ENCODE measurements at regions not wholly inside any gene's neighbourhood (a gene's known extent, or its start where the extent isn't known, plus 50 kb on each side); places are given as distances from the start of the nearest gene placed in this dataset.

DNA sequence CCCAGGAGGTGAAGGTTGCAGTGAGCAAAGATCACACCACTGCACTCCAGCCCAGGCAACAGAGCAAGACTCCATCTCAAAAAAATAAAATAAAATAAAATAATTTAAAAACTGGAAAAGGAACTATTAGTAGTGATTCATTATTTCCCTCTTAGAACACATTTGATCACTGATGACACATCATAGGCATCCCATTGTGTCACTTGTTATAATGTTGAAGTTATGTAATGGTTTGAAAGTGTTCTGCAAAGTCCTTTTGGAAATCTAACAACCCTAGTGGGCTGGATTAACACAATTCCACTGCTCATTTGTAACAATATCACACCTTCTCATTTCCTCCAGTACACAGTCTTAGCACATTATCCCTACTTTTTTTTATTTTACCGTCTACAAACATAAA, 81.8 kb upstream of the LMNB1 start:
- no peak overlapping the region for H3K4me2 ChIP-seq (ENCODE audit: low read length)
- no peaks in the 10 kb centered on the region for H3K9me3 ChIP-seq (replicated peaks; ENCODE audit: low read length)
- H3K27me3 ChIP-seq (ENCODE audit: control insufficient read depth, insufficient read depth, low read length) = no peaks in the 10 kb centered on the region
- no peaks in the 10 kb centered on the region for H3K4me1 ChIP-seq (ENCODE audit: control insufficient read depth, insufficient read depth, low read length)
- no peaks in the 10 kb centered on the region for H3K36me3 ChIP-seq (ENCODE audit: insufficient read depth, low read length)
- H3K9ac ChIP-seq (ENCODE audit: low read depth, low read length) = no peak overlapping the region
- H3K4me3 ChIP-seq (ENCODE audit: low read length) = no peak overlapping the region

DNA sequence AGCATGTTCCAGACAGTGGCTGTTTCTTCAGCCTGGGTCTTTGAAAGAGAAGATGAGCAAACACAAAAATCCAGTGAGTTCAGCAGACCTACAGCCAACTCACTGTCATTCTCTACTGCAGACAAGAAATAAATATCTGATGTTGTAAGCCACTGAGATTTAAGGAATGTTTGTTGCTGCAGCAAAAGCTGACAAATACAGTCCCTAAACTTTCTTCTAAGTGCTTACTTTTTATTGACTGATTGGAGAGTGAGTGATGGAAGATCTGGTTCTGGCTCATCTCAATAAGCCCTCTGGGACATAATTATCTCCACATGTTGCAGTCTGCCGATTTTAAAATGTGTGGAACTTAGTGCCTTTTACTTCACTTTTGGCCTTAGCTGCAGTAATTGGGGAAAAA, 69.9 kb upstream of the LMNB1 start:
- no peaks in the 10 kb centered on the region for H3K27me3 ChIP-seq (ENCODE audit: control insufficient read depth, insufficient read depth, low read length)
- H3K4me2 ChIP-seq (ENCODE audit: low read length) = no peak overlapping the region
- no peaks in the 10 kb centered on the region for H3K36me3 ChIP-seq (ENCODE audit: insufficient read depth, low read length)
- no peaks in the 10 kb centered on the region for H3K4me1 ChIP-seq (ENCODE audit: control insufficient read depth, insufficient read depth, low read length)
- no peak overlapping the region for H3K4me3 ChIP-seq (ENCODE audit: low read length)
- H3K9ac ChIP-seq (ENCODE audit: low read depth, low read length) = no peak overlapping the region
- H3K9me3 ChIP-seq (replicated peaks; ENCODE audit: low read length) = no peaks in the 10 kb centered on the region

DNA sequence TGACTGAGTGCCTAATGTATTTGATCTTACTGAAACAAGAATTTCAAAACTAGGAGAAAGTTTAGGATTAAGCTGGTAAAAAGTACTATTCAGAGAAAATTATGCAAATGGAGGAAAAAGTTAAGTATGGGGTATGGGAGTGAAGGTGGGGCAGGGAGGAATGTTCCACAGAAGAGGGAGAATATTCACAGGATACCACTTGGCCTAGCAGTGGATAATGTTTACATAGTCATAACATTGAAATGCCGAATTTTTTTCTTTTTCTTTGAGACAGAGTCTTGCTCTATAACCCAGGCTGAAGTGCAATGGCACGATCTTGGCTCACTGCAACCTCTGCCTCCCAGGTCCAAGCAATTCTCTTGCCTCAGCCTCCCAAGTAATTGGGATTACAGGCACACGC, 61.2 kb upstream of the LMNB1 start:
- Histone ChIP-seq H3K9me3 (replicated peaks; ENCODE audit: low read length) (no peaks in the 10 kb centered on the region), H3K27me3 (ENCODE audit: control insufficient read depth, insufficient read depth, low read length) (no peaks in the 10 kb centered on the region), H3K36me3 (ENCODE audit: insufficient read depth, low read length) (no peaks in the 10 kb centered on the region), H3K4me1 (ENCODE audit: control insufficient read depth, insufficient read depth, low read length) (no peaks in the 10 kb centered on the region), H3K9ac (ENCODE audit: low read depth, low read length) (no peak overlapping the region), H3K4me3 (ENCODE audit: low read length) (no peak overlapping the region), H3K4me2 (ENCODE audit: low read length) (no peak overlapping the region)

DNA sequence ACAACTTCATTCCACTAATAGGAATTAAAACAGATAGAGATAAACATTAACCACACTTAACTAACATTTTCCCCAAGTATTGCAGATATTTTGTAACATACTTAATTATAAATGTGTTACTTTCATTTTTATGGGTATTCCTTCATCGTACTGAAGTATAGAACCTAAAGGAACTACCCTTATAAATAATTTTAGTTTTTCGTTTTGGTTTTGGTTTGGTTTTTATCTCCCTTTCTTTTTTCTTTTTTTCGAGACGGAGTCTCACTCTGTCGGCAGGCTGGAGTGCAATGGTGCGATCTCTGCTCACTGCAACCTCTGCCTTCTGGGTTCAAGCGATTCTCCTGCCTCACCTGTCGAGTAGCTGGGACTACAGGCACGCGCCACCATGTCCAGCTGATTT, 60.1 kb upstream of the LMNB1 start:
- Histone ChIP-seq H3K27me3 (ENCODE audit: control insufficient read depth, insufficient read depth, low read length) (no peaks in the 10 kb centered on the region), H3K36me3 (ENCODE audit: insufficient read depth, low read length) (no peaks in the 10 kb centered on the region), H3K4me2 (ENCODE audit: low read length) (no peak overlapping the region), H3K9ac (ENCODE audit: low read depth, low read length) (no peak overlapping the region), H3K4me1 (ENCODE audit: control insufficient read depth, insufficient read depth, low read length) (no peaks in the 10 kb centered on the region), H3K9me3 (replicated peaks; ENCODE audit: low read length) (no peaks in the 10 kb centered on the region), H3K4me3 (ENCODE audit: low read length) (no peak overlapping the region)

DNA sequence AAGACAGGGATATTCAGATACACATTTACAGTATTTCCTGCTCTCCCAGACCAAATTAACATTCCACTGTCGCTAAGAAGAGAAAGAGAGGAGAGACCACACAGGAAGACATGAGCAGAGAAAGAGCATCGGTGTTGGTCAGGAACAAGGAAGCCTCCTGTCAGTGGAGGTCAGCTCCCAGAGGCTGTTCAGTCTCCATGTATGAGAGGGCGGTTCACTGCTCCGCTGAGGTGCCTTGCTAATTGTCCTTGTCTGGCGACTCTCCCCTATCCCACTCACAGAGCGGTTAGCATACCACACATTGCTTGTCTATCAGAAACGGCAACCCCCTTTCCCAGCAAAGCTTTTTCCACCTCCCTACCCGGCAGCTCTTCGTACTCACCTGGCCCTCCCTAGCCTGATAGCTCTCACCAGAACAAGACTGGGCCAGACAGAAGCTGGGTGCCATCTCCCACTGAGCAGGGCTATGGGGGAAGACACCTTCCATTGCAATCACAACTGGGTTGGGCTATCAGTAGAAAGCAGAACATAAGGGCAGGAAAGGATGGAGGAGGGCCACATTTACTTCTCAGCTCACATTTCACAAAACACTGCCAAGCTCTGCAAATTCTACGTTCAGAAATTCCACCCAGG, 58.6 kb upstream of the LMNB1 start:
- no peak overlapping the region for H3K9ac ChIP-seq (ENCODE audit: low read depth, low read length)
- H3K4me3 ChIP-seq (ENCODE audit: low read length) = no peak overlapping the region
- no peak overlapping the region for H3K4me2 ChIP-seq (ENCODE audit: low read length)
- H3K36me3 ChIP-seq (ENCODE audit: insufficient read depth, low read length) = no peaks in the 10 kb centered on the region
- no peaks in the 10 kb centered on the region for H3K4me1 ChIP-seq (ENCODE audit: control insufficient read depth, insufficient read depth, low read length)
- no peaks in the 10 kb centered on the region for H3K27me3 ChIP-seq (ENCODE audit: control insufficient read depth, insufficient read depth, low read length)
- H3K9me3 ChIP-seq (replicated peaks; ENCODE audit: low read length) = no peaks in the 10 kb centered on the region

DNA sequence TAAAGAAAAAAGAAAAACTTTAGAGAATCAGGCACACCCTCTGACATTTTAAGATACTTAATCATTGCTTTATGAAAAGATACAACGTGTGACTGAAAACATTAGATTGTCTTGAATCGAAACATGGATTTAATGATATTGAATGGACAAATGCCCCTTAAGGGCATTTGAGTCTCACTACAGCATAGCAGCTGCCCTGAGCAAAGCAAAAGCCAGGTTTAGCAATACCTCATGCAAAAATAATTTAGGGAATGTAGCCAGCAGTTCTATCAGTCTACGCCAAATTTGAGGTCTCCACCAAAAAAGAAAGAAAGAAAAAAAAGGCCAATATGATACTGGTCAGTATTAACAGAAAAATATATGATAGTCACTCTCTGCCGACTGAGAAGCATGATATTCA, 56.6 kb upstream of the LMNB1 start:
- Histone ChIP-seq H3K27me3 (ENCODE audit: control insufficient read depth, insufficient read depth, low read length) (no peaks in the 10 kb centered on the region), H3K4me1 (ENCODE audit: control insufficient read depth, insufficient read depth, low read length) (no peaks in the 10 kb centered on the region), H3K9ac (ENCODE audit: low read depth, low read length) (no peak overlapping the region), H3K4me2 (ENCODE audit: low read length) (no peak overlapping the region), H3K4me3 (ENCODE audit: low read length) (no peak overlapping the region), H3K9me3 (replicated peaks; ENCODE audit: low read length) (no peaks in the 10 kb centered on the region), H3K36me3 (ENCODE audit: insufficient read depth, low read length) (no peaks in the 10 kb centered on the region)

DNA sequence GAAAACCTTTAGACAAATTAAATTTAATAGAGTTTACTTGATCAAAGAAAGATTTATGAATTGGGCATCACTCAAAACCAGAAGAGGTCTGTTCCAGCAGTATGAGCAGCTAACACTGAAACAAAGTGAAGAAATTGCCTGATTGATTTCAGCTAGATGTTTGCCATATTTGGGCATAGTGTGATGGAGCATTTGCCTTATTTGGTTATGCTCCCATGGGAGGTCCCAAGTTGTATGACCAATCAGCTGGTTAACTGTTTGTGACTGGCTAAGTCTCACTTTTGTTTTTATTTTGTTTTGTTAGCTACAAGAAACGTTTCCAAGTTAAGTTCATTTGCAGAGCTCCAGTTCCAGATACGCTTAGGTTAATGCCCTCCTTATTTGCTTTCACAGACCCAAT, 53.3 kb upstream of the LMNB1 start:
- Histone ChIP-seq H3K4me1 (ENCODE audit: control insufficient read depth, insufficient read depth, low read length) (no peaks in the 10 kb centered on the region), H3K9me3 (replicated peaks; ENCODE audit: low read length) (no peaks in the 10 kb centered on the region), H3K36me3 (ENCODE audit: insufficient read depth, low read length) (no peaks in the 10 kb centered on the region), H3K27me3 (ENCODE audit: control insufficient read depth, insufficient read depth, low read length) (no peaks in the 10 kb centered on the region), H3K4me3 (ENCODE audit: low read length) (no peak overlapping the region), H3K4me2 (ENCODE audit: low read length) (no peak overlapping the region), H3K9ac (ENCODE audit: low read depth, low read length) (no peak overlapping the region)

Data from skeletal muscle satellite cell (primary cell).